ENCODE measurements at regions not wholly inside any gene's neighbourhood (a gene's known extent, or its start where the extent isn't known, plus 50 kb on each side); places are given as distances from the start of the nearest gene placed in this dataset.
A peak's percentile ranks its signal among the peaks of the same experiment; 100 is the strongest.

- H3K27me3 Mint-ChIP-seq: peaks cover 15 to 27% of the 10 kb centered on the region in 2 donors
- DNase-seq: no peak
- ATAC-seq (replicated peaks): no peak
- no peaks in the 10 kb centered on the region for H3K4me1 Mint-ChIP-seq
- H3K27ac Mint-ChIP-seq: no peak overlapping the region
- no peak overlapping the region for H3K4me3 Mint-ChIP-seq
- H3K36me3 Mint-ChIP-seq: no peaks in the 10 kb centered on the region
- no peaks in the 10 kb centered on the region for H3K9me3 Mint-ChIP-seq
Measured at GRCh38 chr6:167464177-167464576, 139.3 kb downstream of the TTLL2 start.

- H3K4me3 Mint-ChIP-seq: no peak overlapping the region
- H3K27ac Mint-ChIP-seq: no peak overlapping the region
- no peaks in the 10 kb centered on the region for H3K36me3 Mint-ChIP-seq
- H3K27me3 Mint-ChIP-seq: peaks cover 18 to 20% of the 10 kb centered on the region in 2 donors
- no peaks in the 10 kb centered on the region for H3K9me3 Mint-ChIP-seq
- ATAC-seq (replicated peaks): no peak
- DNase-seq: no peak
- no peaks in the 10 kb centered on the region for H3K4me1 Mint-ChIP-seq
Measured at GRCh38 chr6:167465482-167465881, 140.6 kb downstream of the TTLL2 start.

GRCh38 chr6:167467282-167467681 lies 142.4 kb downstream of the TTLL2 start:
- no peak overlapping the region for H3K27ac Mint-ChIP-seq
- DNase-seq (no peak), ATAC-seq (replicated peaks) (no peak)
- H3K9me3 Mint-ChIP-seq: no peaks in the 10 kb centered on the region
- peaks cover 6 to 14% of the 10 kb centered on the region in 2 donors for H3K27me3 Mint-ChIP-seq
- no peaks in the 10 kb centered on the region for H3K4me1 Mint-ChIP-seq
- H3K4me3 Mint-ChIP-seq: no peak overlapping the region
- H3K36me3 Mint-ChIP-seq: no peaks in the 10 kb centered on the region

GRCh38 chr6:167467793-167468431 lies 143.0 kb downstream of the TTLL2 start:
- Mint-ChIP-seq H3K27me3 (peaks cover 6 to 14% of the 10 kb centered on the region in 2 donors), H3K4me3 (no peak overlapping the region), H3K36me3 (no peaks in the 10 kb centered on the region), H3K27ac (no peak overlapping the region), H3K9me3 (no peaks in the 10 kb centered on the region), H3K4me1 (no peaks in the 10 kb centered on the region)
- ATAC-seq (replicated peaks) (no peak), DNase-seq (no peak)

GRCh38 chr6:167469101-167469500 lies 144.2 kb downstream of the TTLL2 start:
- Mint-ChIP-seq H3K9me3 (no peaks in the 10 kb centered on the region), H3K27ac (no peak overlapping the region), H3K4me3 (no peak overlapping the region), H3K36me3 (no peaks in the 10 kb centered on the region), H3K4me1 (no peaks in the 10 kb centered on the region), H3K27me3 (peaks cover 6 to 19% of the 10 kb centered on the region in 2 donors)
- DNase-seq: no peak
- ATAC-seq (replicated peaks): no peak

GRCh38 chr6:167469672-167470071 lies 144.8 kb downstream of the TTLL2 start:
- no peak overlapping the region for H3K4me3 Mint-ChIP-seq
- no peaks in the 10 kb centered on the region for H3K9me3 Mint-ChIP-seq
- ATAC-seq (replicated peaks) (no peak), DNase-seq (no peak)
- no peaks in the 10 kb centered on the region for H3K4me1 Mint-ChIP-seq
- no peak overlapping the region for H3K27ac Mint-ChIP-seq
- H3K27me3 Mint-ChIP-seq: peaks cover 0 to 19% of the 10 kb centered on the region in 2 donors
- H3K36me3 Mint-ChIP-seq: no peaks in the 10 kb centered on the region

- H3K4me1 Mint-ChIP-seq: no peaks in the 10 kb centered on the region
- H3K9me3 Mint-ChIP-seq: no peaks in the 10 kb centered on the region
- no peak overlapping the region for H3K27ac Mint-ChIP-seq
- H3K27me3 Mint-ChIP-seq: peaks cover 0 to 19% of the 10 kb centered on the region in 2 donors
- no peaks in the 10 kb centered on the region for H3K36me3 Mint-ChIP-seq
- H3K4me3 Mint-ChIP-seq: no peak overlapping the region
- no peak for DNase-seq
- no peak for ATAC-seq (replicated peaks)
Measured at GRCh38 chr6:167470101-167470835, 145.4 kb downstream of the TTLL2 start.

- H3K36me3 Mint-ChIP-seq: no peaks in the 10 kb centered on the region
- no peak for DNase-seq
- peaks cover 0 to 20% of the 10 kb centered on the region in 2 donors for H3K27me3 Mint-ChIP-seq
- H3K4me3 Mint-ChIP-seq: no peak overlapping the region
- no peaks in the 10 kb centered on the region for H3K9me3 Mint-ChIP-seq
- no peak overlapping the region for H3K27ac Mint-ChIP-seq
- no peak for ATAC-seq (replicated peaks)
- H3K4me1 Mint-ChIP-seq: no peaks in the 10 kb centered on the region
Measured at GRCh38 chr6:167470836-167471547, 146.1 kb downstream of the TTLL2 start.

GRCh38 chr6:167471548-167471930 lies 146.7 kb downstream of the TTLL2 start:
- Mint-ChIP-seq H3K4me3 (no peak overlapping the region), H3K27me3 (peaks cover 0 to 23% of the 10 kb centered on the region in 2 donors)
- no peak for ATAC-seq (replicated peaks)

GRCh38 chr6:167472148-167472547 lies 147.3 kb downstream of the TTLL2 start:
- Mint-ChIP-seq H3K36me3 (no peaks in the 10 kb centered on the region), H3K27ac (no peak overlapping the region), H3K4me3 (no peak overlapping the region), H3K27me3 (peaks cover 0 to 23% of the 10 kb centered on the region in 2 donors), H3K4me1 (no peaks in the 10 kb centered on the region), H3K9me3 (no peaks in the 10 kb centered on the region)
- ATAC-seq (replicated peaks): no peak
- DNase-seq: no peak

More at GRCh38 chr6:167471548-167471930, 146.7 kb downstream of the TTLL2 start:
- DNase-seq: no peak
- Mint-ChIP-seq H3K27ac (no peak overlapping the region), H3K36me3 (no peaks in the 10 kb centered on the region), H3K4me1 (no peaks in the 10 kb centered on the region), H3K9me3 (no peaks in the 10 kb centered on the region)

- peaks cover 0 to 19% of the 10 kb centered on the region in 2 donors for H3K27me3 Mint-ChIP-seq
- no peak for ATAC-seq (replicated peaks)
- no peak overlapping the region for H3K27ac Mint-ChIP-seq
- H3K4me3 Mint-ChIP-seq: no peak overlapping the region
- no peaks in the 10 kb centered on the region for H3K9me3 Mint-ChIP-seq
- no peaks in the 10 kb centered on the region for H3K36me3 Mint-ChIP-seq
- DNase-seq: no peak
- no peaks in the 10 kb centered on the region for H3K4me1 Mint-ChIP-seq
Measured at GRCh38 chr6:167472880-167473279, 148.0 kb downstream of the TTLL2 start.

- ATAC-seq (replicated peaks) (no peak), DNase-seq (no peak)
- H3K9me3 Mint-ChIP-seq: no peaks in the 10 kb centered on the region
- H3K36me3 Mint-ChIP-seq: no peaks in the 10 kb centered on the region
- peaks cover 0 to 25% of the 10 kb centered on the region in 2 donors for H3K27me3 Mint-ChIP-seq
- no peak overlapping the region for H3K27ac Mint-ChIP-seq
- H3K4me1 Mint-ChIP-seq: peaks cover 0 to 6% of the 10 kb centered on the region in 2 donors
- H3K4me3 Mint-ChIP-seq: no peak overlapping the region
Measured at GRCh38 chr6:167474171-167474570, 149.3 kb downstream of the TTLL2 start.

- H3K27me3 Mint-ChIP-seq: peaks cover 0 to 21% of the 10 kb centered on the region in 2 donors
- H3K36me3 Mint-ChIP-seq: no peaks in the 10 kb centered on the region
- no peak overlapping the region for H3K4me3 Mint-ChIP-seq
Measured at GRCh38 chr6:167474725-167475124, 149.8 kb downstream of the TTLL2 start.

GRCh38 chr6:167475947-167476346 lies 151.1 kb downstream of the TTLL2 start:
- Mint-ChIP-seq H3K9me3 (no peaks in the 10 kb centered on the region), H3K36me3 (no peaks in the 10 kb centered on the region), H3K4me1 (peaks cover 12 to 19% of the 10 kb centered on the region in 2 donors), H3K27me3 (peaks cover 0 to 17% of the 10 kb centered on the region in 2 donors), H3K4me3 (no peak overlapping the region), H3K27ac (no peak overlapping the region)
- ATAC-seq (replicated peaks): no peak
- no peak for DNase-seq

More at GRCh38 chr6:167474725-167475124, 149.8 kb downstream of the TTLL2 start:
- Mint-ChIP-seq H3K4me1 (peaks cover 4 to 10% of the 10 kb centered on the region in 2 donors), H3K9me3 (no peaks in the 10 kb centered on the region), H3K27ac (no peak overlapping the region)
- ATAC-seq (replicated peaks): peak in 1 of 2 donors; percentile 8
- DNase-seq: no peak
